Motor neuron (in vitro differentiated cells): ENCODE measurements at regions not wholly inside any gene's neighbourhood (a gene's known extent, or its start where the extent isn't known, plus 50 kb on each side); places are given as distances from the start of the nearest gene placed in this dataset.
"Not testable (repeated sequence)": the region's sequence is repeated elsewhere in the genome, so short reads cannot be mapped to it uniquely, and the experiment has no call there.

Source experiments
- ATAC-seq, 8 experiments: fragments of 200-7000 bp; cut with Tn5 transposase; replicated peaks in 6 of 8; 2 replicates each; pipeline ENCODE4 v1.8.0; 2021; ENCODE audit warnings: mild to moderate bottlenecking in 8 of 8, moderate library complexity in 8 of 8
- H3K27ac ChIP-seq, 2 donors: fragments of 250-450 bp; sonication (Bioruptor Pico); 2 replicates each; pipeline ENCODE4 v1.9.0; 2021; ENCODE audit warnings: antibody characterized with exemption in 2 of 2, mild to moderate bottlenecking in 2 of 2, moderate library complexity in 1 of 2
- H3K4me1 ChIP-seq, 2 donors: fragments of 250-450 bp; sonication (Bioruptor Pico); replicated peaks in 1 of 2; 2 replicates each; pipeline ENCODE4 v1.6.1; 2021; ENCODE audit warnings: antibody characterized with exemption in 2 of 2, mild to moderate bottlenecking in 2 of 2, moderate library complexity in 1 of 2
- H3K4me3 ChIP-seq, 5 donors: fragments of 250-450 bp; sonication (Bioruptor Pico); 2 replicates each; pipeline ENCODE4 v1.9.0; 2021; ENCODE audit warnings: antibody characterized with exemption in 5 of 5, mild to moderate bottlenecking in 5 of 5, moderate library complexity in 4 of 5
- WGBS, 10 experiments: fragments of 450-650 bp; shearing (Covaris generic); methylation state at CpG; one replicate each; pipeline ENCODE4 v1.0.0; 2022; 5-methylcytosine and 5-hydroxymethylcytosine counted together
- in situ Hi-C, 9 experiments: fragments of 400-800 bp; cut with MboI; loops; one replicate each; pipeline ENCODE4 v1.15.0; 2021; ENCODE audit warnings: low sequenced_read_pairs in 9 of 9, low pct_unique_long_range_greater_than_20kb in 2 of 9; ENCODE audit not compliant: unreplicated experiment in 9 of 9

GRCh38 chr17:14581186-14581830 lies 280.4 kb downstream of the HS3ST3B1 start:
- WGBS, 10 experiments: 31 to 100% (median 76%) methylated on average over 1 to 10 of the region's 10 CpGs; no CpG with 5 or more reads in 1 of the 10 experiments
- no peak for ATAC-seq
- H3K4me3 ChIP-seq: no peak overlapping the region
- H3K27ac ChIP-seq: no peak overlapping the region
- in situ Hi-C loops: no loop called here
- no peaks in the 10 kb centered on the region for H3K4me1 ChIP-seq

DNA sequence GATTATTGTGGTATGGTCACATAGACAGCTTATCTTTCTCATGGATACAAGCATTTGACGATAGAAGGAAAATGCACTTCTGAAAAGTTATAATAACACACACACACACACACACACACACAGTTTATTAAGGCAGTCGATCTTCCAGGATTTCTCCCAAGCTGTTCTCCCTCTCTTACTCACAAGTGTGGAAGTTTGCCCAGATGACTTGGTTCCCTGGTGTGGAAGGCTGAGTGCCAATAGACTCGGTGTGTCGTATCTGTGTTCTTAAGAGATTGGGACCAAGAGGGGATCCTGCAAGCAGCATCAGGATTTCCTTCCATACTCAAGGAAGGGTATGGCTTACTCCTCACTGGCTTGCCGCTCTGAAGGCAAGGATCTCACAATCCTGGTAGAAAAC lies 279.6 kb downstream of the HS3ST3B1 start:
- Histone ChIP-seq H3K4me3 (no peak overlapping the region), H3K4me1 (peaks cover under 1 to 2% of the 10 kb centered on the region in 2 donors), H3K27ac (no peak overlapping the region)
- in situ Hi-C loops: no loop called here
- WGBS, 10 experiments: 0 to 96% (median 62%) methylated on average over 1 to 5 of the region's 5 CpGs; no CpG with 5 or more reads in 2 of the 10 experiments
- ATAC-seq: no peak

DNA sequence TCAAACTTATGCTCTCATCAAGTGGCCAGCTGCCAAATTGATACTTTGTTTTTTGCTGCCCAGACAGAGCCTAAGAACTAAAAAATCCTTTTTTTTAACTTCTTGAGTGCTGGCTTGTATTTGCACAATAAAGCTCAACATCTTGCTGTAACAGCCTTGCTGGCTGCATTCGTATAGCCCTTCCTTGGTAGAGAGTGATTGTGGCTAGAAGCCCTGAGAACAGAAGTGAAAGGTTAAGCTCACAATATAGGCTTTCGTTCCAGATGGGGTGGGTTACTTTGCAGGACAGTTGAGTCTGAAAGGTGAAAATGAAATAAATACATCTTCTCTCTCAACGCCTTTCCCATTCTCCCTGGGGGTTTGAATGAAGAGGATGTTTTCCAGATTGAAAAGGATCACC lies 278.8 kb downstream of the HS3ST3B1 start:
- in situ Hi-C loops: no loop called here
- Histone ChIP-seq H3K4me3 (no peak overlapping the region), H3K27ac (no peak overlapping the region), H3K4me1 (peaks cover 2 to 5% of the 10 kb centered on the region in 2 donors)
- no peak for ATAC-seq
- 27 to 84% (median 40%) methylated on average over 1 to 3 of the region's 3 CpGs; no CpG with 5 or more reads in 1 of the 10 experiments for WGBS, 10 experiments

DNA sequence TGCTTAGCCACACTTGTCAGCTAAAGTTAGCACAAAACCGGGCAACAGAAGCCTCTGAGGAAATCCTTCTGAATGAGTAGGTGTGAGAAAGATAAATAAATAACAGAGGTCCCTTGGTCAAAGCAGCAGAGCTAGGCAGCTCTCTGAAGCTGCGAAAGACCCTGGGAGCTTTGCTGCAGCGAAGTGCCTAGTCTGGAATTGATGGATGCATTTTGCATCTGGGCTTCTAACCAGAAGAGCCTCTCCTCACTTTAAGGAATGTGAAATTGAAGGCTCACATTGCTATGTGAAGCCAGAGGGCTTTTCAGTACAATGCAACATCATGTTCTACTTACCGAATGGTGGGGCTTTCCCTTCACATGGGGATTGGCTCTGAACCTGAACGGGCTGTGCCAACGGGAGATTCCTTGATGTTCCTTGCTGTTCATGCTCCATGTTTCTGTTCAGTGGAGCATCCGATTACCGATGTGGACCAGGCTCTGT lies 274.6 kb downstream of the HS3ST3B1 start:
- ATAC-seq: peak in 5 of 8 experiments; percentile 11 to 95 (median 46)
- Histone ChIP-seq H3K27ac (no peak overlapping the region), H3K4me1 (peaks cover 2 to 5% of the 10 kb centered on the region in 2 donors), H3K4me3 (no peak overlapping the region)
- 0 to 95% (median 40%) methylated on average over 1 to 8 of the region's 8 CpGs; no CpG with 5 or more reads in 1 of the 10 experiments for WGBS, 10 experiments
- in situ Hi-C loops: no loop called here

DNA sequence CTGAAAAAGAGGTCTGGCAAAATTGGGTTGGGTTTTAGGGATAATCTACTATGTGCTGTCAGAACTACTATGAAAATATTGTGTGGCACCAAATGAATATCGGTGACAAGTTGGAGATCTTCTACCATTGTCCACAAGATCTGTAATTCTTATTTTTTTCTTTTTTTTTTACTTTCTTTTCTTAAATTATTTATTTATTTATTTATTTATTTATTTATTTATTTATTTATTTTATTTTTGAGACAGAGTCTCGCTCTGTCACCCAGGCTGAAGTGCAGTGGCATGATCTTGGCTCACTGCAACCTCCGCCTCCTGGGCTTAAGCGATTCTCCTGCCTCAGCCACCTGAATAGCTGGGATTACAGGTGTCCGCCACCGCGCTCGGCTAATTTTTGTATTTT lies 259.4 kb downstream of the HS3ST3B1 start:
- in situ Hi-C loops, H3K4me1 ChIP-seq, H3K27ac ChIP-seq, ATAC-seq, H3K4me3 ChIP-seq: not testable (repeated sequence)
- WGBS, 10 experiments: 50 to 100% (median 86%) methylated on average over 1 to 8 of the region's 8 CpGs; no CpG with 5 or more reads in 1 of the 10 experiments

GRCh38 chr17:14559264-14560119 lies 258.6 kb downstream of the HS3ST3B1 start:
- in situ Hi-C loops: no loop called here
- H3K27ac ChIP-seq: no peak overlapping the region
- peak in 5 of 8 experiments; percentile 41 to 83 (median 71) for ATAC-seq
- no peak overlapping the region for H3K4me3 ChIP-seq
- WGBS, 10 experiments: 3 to 100% (median 62%) methylated on average over 1 to 7 of the region's 10 CpGs
- H3K4me1 ChIP-seq: peaks cover 6% of the 10 kb centered on the region in 2 donors

DNA sequence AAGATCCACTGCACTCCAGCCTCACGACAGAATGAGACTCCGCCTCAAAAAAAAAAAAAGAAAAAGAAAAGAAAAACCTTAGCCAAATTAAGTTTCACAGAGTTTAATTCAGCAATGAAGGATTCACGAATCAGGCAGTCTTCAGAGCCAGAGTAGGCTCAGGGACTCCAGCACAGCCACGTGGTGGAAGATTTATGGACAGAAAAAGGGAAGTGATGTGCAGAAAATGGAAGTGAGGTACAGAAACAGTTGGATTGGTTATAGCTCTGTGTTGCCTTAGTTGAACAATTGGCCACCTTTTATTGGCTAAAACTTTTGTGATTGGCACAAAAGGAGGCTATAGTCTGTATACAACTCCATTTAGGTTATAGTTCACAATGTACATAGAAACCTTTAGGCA lies 256.6 kb downstream of the HS3ST3B1 start:
- ATAC-seq: no peak
- in situ Hi-C loops: no loop called here
- no peak overlapping the region for H3K27ac ChIP-seq
- 10 to 76% (median 59%) methylated on average over 1 to 4 of the region's 4 CpGs; no CpG with 5 or more reads in 4 of the 10 experiments for WGBS, 10 experiments
- peaks cover 9 to 12% of the 10 kb centered on the region in 2 donors for H3K4me1 ChIP-seq
- H3K4me3 ChIP-seq: no peak overlapping the region

- in situ Hi-C loops: no loop called here
- WGBS, 10 experiments: 41 to 93% (median 68%) methylated on average over 2 of the region's 2 CpGs; no CpG with 5 or more reads in 2 of the 10 experiments
- H3K4me1 ChIP-seq: peaks cover 7 to 11% of the 10 kb centered on the region in 2 donors
- no peak overlapping the region for H3K4me3 ChIP-seq
- ATAC-seq: no peak
- H3K27ac ChIP-seq: no peak overlapping the region
Measured at GRCh38 chr17:14553847-14554246, 253.0 kb downstream of the HS3ST3B1 start.

DNA sequence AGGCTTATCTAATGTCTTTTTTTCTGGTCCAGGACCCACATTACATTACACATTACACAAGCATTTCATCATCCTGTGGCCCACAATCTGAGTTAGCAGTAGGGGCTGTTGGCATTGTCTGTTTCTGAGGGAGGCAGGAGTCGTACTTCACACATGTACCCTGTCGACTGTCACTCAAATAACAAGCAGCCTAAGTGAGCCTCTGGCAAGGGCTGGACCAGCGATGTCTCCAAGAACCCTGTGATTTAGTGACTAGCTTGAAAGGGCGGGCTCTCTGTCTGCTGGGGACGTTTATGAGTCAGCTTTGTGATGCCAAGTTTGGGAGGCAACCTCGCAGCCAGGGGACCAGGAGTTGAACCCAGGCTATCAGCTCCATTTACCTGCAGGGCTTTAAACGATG lies 251.4 kb downstream of the HS3ST3B1 start:
- peak overlapping the region; percentile 2 to 8 for H3K27ac ChIP-seq
- ATAC-seq: peak in 7 of 8 experiments; percentile 48 to 100 (median 99)
- 14 to 100% (median 67%) methylated on average over 1 to 5 of the region's 7 CpGs; no CpG with 5 or more reads in 5 of the 10 experiments for WGBS, 10 experiments
- in situ Hi-C loops: no loop called here
- H3K4me1 ChIP-seq: peaks cover 7 to 11% of the 10 kb centered on the region in 2 donors
- H3K4me3 ChIP-seq: no peak overlapping the region

GRCh38 chr17:14547556-14547955 lies 246.7 kb downstream of the HS3ST3B1 start:
- peak in 2 of 8 experiments; percentile 11 to 34 for ATAC-seq
- in situ Hi-C loops: no loop called here
- 80 to 100% (median 93%) methylated on average over 1 to 2 of the region's 2 CpGs; no CpG with 5 or more reads in 3 of the 10 experiments for WGBS, 10 experiments
- peaks cover 4 to 6% of the 10 kb centered on the region in 2 donors for H3K4me1 ChIP-seq
- H3K27ac ChIP-seq: no peak overlapping the region
- no peak overlapping the region for H3K4me3 ChIP-seq

GRCh38 chr17:14547016-14547415 lies 246.1 kb downstream of the HS3ST3B1 start:
- H3K27ac ChIP-seq: no peak overlapping the region
- no peak for ATAC-seq
- in situ Hi-C loops: no loop called here
- 57 to 100% (median 82%) methylated on average over 1 to 4 of the region's 5 CpGs; no CpG with 5 or more reads in 1 of the 10 experiments for WGBS, 10 experiments
- no peak overlapping the region for H3K4me3 ChIP-seq
- peaks cover 0 to under 1% of the 10 kb centered on the region in 2 donors for H3K4me1 ChIP-seq

GRCh38 chr17:14545156-14545906 lies 244.4 kb downstream of the HS3ST3B1 start:
- H3K27ac ChIP-seq: no peak overlapping the region
- no peak overlapping the region for H3K4me3 ChIP-seq
- 0 to 100% (median 79%) methylated on average over 1 to 9 of the region's 16 CpGs for WGBS, 10 experiments
- in situ Hi-C loops: no loop called here
- H3K4me1 ChIP-seq: no peaks in the 10 kb centered on the region
- ATAC-seq: no peak
